ENCODE measurements at regions not wholly inside any gene's neighbourhood (a gene's known extent, or its start where the extent isn't known, plus 50 kb on each side); places are given as distances from the start of the nearest gene placed in this dataset.

- TF ChIP-seq CTCF (IDR thresholded peaks at IDR 0.05; ENCODE audit: low read length) (no peak), EZH2 (IDR thresholded peaks at IDR 0.05; ENCODE audit: borderline replicate concordance, low read length) (no peak)
These were observed 157.4 kb upstream of the ZFHX3 start for GRCh38 chr16:73205153-73205886.
